Loucy (cell line): ENCODE measurements at regions not wholly inside any gene's neighbourhood (a gene's known extent, or its start where the extent isn't known, plus 50 kb on each side); places are given as distances from the start of the nearest gene placed in this dataset.

Experiments used
- EZH2phosphoT487 ChIP-seq: fragments of 200-600 bp; IDR thresholded peaks from 2 replicates; pipeline ENCODE4 v1.6.1; 2018; ENCODE audit warnings: antibody characterized with exemption, mild to moderate bottlenecking, moderate library complexity, borderline replicate concordance
- TF ChIP-seq, protein P1 (sequence below): fragments of 200-600 bp; sonication (generic); conservative IDR thresholded peaks from 2 replicates; pipeline ENCODE4 v1.5.1; 2014; ENCODE audit warnings: mild to moderate bottlenecking, antibody characterized with exemption, low read length

DNA sequence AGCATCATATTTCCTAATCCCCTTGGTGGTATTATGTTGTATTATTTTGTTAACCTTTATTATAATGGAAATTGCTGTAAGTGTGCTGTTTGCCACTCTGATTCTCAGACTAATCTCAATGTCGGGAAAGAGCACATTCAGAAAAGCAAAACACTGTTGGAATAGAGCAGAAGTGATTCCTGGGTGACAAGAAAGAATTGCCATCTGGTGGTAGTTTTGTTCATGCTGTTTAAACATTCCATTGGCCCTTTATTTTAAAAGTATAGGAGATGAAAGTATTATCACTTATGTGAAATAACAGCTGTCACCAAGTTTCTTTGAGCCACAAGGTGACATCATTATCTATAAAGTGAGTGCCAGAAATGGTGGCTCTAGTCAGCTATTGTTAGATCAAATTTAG, 301.3 kb upstream of the SGCD start:
- no peak for TF ChIP-seq EZH2phosphoT487
- TF ChIP-seq, protein P1, sequence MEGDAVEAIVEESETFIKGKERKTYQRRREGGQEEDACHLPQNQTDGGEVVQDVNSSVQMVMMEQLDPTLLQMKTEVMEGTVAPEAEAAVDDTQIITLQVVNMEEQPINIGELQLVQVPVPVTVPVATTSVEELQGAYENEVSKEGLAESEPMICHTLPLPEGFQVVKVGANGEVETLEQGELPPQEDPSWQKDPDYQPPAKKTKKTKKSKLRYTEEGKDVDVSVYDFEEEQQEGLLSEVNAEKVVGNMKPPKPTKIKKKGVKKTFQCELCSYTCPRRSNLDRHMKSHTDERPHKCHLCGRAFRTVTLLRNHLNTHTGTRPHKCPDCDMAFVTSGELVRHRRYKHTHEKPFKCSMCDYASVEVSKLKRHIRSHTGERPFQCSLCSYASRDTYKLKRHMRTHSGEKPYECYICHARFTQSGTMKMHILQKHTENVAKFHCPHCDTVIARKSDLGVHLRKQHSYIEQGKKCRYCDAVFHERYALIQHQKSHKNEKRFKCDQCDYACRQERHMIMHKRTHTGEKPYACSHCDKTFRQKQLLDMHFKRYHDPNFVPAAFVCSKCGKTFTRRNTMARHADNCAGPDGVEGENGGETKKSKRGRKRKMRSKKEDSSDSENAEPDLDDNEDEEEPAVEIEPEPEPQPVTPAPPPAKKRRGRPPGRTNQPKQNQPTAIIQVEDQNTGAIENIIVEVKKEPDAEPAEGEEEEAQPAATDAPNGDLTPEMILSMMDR, result no peak
